ENCODE measurements at regions not wholly inside any gene's neighbourhood (a gene's known extent, or its start where the extent isn't known, plus 50 kb on each side); places are given as distances from the start of the nearest gene placed in this dataset.

GRCh38 chr17:79237448-79238053 lies 162.9 kb downstream of the ENGASE start:
- Histone ChIP-seq H3K23ac (ENCODE audit: insufficient read length, low read depth, low read length) (no peak overlapping the region), H3K56ac (ENCODE audit: insufficient read length, low read depth, low read length) (no peak overlapping the region), H3K79me2 (ENCODE audit: insufficient read depth, low read length) (no peaks in the 10 kb centered on the region), H2AK5ac (ENCODE audit: insufficient read length, low read length) (no peak overlapping the region), H3K79me1 (ENCODE audit: insufficient read depth, low read depth, low read length, poor library complexity, severe bottlenecking) (no peaks in the 10 kb centered on the region), H2AFZ (ENCODE audit: low read length) (no peak overlapping the region), H4K91ac (ENCODE audit: insufficient read length, low read depth, low read length) (no peak overlapping the region), H2BK12ac (ENCODE audit: insufficient read length, low read depth, low read length) (no peak overlapping the region), H2BK20ac (ENCODE audit: low read depth, low read length, poor library complexity, severe bottlenecking) (no peak overlapping the region), H3K4ac (ENCODE audit: low read depth, low read length) (no peak overlapping the region), H4K8ac (replicated peaks; ENCODE audit: insufficient read length, low read depth, low read length) (no peak overlapping the region), H3K14ac (ENCODE audit: insufficient read depth, low read length) (no peak overlapping the region), H3K9ac (ENCODE audit: extremely low read depth, insufficient read length, low read length) (no peak overlapping the region), H4K5ac (ENCODE audit: insufficient read length, low read depth, low read length) (no peak overlapping the region), H2BK120ac (ENCODE audit: low read depth, low read length, poor library complexity, severe bottlenecking) (no peak overlapping the region), H3K4me2 (ENCODE audit: insufficient read depth, insufficient read length, low read length) (no peak overlapping the region), H3K4me1 (ENCODE audit: insufficient read depth, low read length) (no peaks in the 10 kb centered on the region), H3K27ac (ENCODE audit: insufficient read length, low read depth, low read length) (no peak overlapping the region), H3K27me3 (ENCODE audit: insufficient read depth, low read length) (no peaks in the 10 kb centered on the region; the same call in 1 of the 2 replicates), H2BK5ac (ENCODE audit: insufficient read length, low read length) (no peak overlapping the region), H2BK15ac (ENCODE audit: low read depth, low read length) (no peak overlapping the region), H3K23me2 (ENCODE audit: insufficient read length, low read depth, low read length, poor library complexity, severe bottlenecking) (no peaks in the 10 kb centered on the region), H3K9me3 (ENCODE audit: control insufficient read depth, low read depth, low read length) (no peaks in the 10 kb centered on the region), H4K20me1 (ENCODE audit: control insufficient read depth, insufficient read depth, insufficient read length) (no peaks in the 10 kb centered on the region), H3T11ph (ENCODE audit: low read length) (no peak overlapping the region), H3K18ac (ENCODE audit: insufficient read length, low read depth, low read length) (no peak overlapping the region)
- Mint-ChIP-seq H3K4me3 (no peak overlapping the region), H3K36me3 (ENCODE audit: insufficient read depth in 1 of 3, low read depth in 3 of 3) (no peaks in the 10 kb centered on the region; a peak in 1 of 7 replicates), H3K4me1 (0 out of 4 replicates have a peak, but pooled peaks cover 0 to 2% of the 10 kb centered on the region in 2 experiments), H3K27ac (no peak overlapping the region), H3K27me3 (ENCODE audit: low read depth) (peaks cover 18% of the 10 kb centered on the region), H3K9me3 (no peaks in the 10 kb centered on the region)
- TF ChIP-seq, protein P1, sequence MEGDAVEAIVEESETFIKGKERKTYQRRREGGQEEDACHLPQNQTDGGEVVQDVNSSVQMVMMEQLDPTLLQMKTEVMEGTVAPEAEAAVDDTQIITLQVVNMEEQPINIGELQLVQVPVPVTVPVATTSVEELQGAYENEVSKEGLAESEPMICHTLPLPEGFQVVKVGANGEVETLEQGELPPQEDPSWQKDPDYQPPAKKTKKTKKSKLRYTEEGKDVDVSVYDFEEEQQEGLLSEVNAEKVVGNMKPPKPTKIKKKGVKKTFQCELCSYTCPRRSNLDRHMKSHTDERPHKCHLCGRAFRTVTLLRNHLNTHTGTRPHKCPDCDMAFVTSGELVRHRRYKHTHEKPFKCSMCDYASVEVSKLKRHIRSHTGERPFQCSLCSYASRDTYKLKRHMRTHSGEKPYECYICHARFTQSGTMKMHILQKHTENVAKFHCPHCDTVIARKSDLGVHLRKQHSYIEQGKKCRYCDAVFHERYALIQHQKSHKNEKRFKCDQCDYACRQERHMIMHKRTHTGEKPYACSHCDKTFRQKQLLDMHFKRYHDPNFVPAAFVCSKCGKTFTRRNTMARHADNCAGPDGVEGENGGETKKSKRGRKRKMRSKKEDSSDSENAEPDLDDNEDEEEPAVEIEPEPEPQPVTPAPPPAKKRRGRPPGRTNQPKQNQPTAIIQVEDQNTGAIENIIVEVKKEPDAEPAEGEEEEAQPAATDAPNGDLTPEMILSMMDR (conservative IDR thresholded peaks at IDR 0.05) = no peak
- DNase-seq = no peak
- WGBS (ENCODE audit: extremely low coverage, insufficient read length, low lambda C conversion rate) = no CpG with 5 or more reads among the region's 13 CpGs

Data from H9 (cell line).